Lower leg skin (tissue), 3 donors: ENCODE measurements at regions not wholly inside any gene's neighbourhood (a gene's known extent, or its start where the extent isn't known, plus 50 kb on each side); places are given as distances from the start of the nearest gene placed in this dataset.

Experiments used
- POLR2A ChIP-seq, 2 donors: fragments of 450-650 bp; IDR thresholded peaks; one replicate each; pipeline ENCODE4 v1.6.1; 2016 to 2017; ENCODE audit warnings: antibody characterized with exemption in 2 of 2, mild to moderate bottlenecking in 1 of 2, moderate library complexity in 1 of 2
- TF ChIP-seq, protein P1 (sequence below), 3 donors: fragments of 450-650 bp; IDR thresholded peaks; one replicate each; pipeline ENCODE4 v1.5.1; 2016; ENCODE audit warnings: antibody characterized with exemption in 3 of 3, mild to moderate bottlenecking in 3 of 3, moderate library complexity in 2 of 3

DNA sequence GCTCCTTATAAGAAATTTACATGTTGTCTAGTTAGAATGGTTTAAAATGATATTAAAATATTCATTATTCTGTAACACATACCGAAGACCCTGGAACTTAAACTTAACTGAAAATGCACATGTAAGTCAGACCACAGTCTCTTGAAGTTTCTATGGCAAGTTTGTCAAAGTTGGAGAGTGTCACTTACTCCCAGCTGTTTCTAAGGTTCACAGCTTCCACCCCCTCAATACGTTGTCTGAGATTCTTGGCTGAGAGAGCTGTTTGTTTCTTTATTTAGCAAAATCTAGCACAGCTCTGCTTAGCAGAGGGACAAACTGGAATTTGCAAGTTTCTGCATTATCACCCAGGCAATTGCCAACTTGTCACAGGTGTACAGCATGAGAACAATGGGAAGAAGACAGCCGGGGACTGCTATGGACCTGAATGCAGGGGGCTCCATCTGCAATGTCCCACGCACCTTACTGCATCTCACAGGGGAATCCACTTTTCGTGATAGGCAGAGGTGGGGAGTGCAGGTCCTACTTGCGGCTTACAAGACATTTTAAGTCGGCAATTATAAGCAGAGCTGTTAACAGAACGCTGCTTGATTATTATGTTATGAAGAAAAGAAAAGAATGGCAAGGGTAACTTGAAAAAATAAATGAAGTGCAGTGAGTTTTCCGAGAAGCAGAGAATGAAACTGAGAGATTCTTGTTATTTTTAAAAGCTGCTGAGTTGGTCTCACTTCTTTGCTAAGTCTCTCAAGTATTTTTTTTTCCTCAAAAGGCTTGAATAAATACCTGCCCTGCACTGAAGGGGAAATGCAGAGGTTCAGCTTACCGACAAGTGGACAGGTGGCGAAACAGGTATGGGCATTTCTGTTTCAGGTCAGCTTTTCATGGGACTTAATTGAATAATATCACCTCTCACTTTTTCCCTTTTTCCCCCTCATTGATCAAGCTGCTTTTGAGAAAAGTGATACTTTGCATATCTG lies 1072.1 kb upstream of the FANCL start:
- TF ChIP-seq, protein P1, sequence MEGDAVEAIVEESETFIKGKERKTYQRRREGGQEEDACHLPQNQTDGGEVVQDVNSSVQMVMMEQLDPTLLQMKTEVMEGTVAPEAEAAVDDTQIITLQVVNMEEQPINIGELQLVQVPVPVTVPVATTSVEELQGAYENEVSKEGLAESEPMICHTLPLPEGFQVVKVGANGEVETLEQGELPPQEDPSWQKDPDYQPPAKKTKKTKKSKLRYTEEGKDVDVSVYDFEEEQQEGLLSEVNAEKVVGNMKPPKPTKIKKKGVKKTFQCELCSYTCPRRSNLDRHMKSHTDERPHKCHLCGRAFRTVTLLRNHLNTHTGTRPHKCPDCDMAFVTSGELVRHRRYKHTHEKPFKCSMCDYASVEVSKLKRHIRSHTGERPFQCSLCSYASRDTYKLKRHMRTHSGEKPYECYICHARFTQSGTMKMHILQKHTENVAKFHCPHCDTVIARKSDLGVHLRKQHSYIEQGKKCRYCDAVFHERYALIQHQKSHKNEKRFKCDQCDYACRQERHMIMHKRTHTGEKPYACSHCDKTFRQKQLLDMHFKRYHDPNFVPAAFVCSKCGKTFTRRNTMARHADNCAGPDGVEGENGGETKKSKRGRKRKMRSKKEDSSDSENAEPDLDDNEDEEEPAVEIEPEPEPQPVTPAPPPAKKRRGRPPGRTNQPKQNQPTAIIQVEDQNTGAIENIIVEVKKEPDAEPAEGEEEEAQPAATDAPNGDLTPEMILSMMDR (IDR thresholded peaks at IDR 0.05), result no peak
- TF ChIP-seq POLR2A (IDR thresholded peaks at IDR 0.05), result no peak
